NCI-H187 (cell line): ENCODE measurements at regions not wholly inside any gene's neighbourhood (a gene's known extent, or its start where the extent isn't known, plus 50 kb on each side); places are given as distances from the start of the nearest gene placed in this dataset.
A peak's percentile ranks its signal among the peaks of the same experiment; 100 is the strongest.

ENCODE experiments used
- DNase-seq, 2 experiments: peaks; one replicate each; lab custom pipeline; 2025; lab: John Stamatoyannopoulos, UW

DNA sequence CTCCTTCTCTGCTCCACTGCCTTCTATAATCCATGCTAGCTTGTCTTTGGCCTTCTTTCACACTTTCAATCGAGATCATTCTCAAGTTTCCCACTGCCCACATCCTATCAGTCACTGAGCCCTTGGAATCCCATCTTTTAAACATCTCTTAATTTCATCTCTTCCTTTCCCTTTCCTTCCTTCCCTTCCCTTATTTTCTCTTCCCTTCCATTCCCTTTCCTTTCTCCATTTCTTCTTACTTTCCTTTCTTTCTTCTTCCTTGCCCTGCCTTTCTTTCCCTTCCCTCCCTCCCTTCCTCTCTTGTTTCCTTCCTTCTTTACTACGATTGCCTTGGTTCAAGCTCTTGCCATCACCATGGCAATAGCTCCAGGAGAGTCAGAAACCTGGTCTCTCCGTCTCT lies 183.8 kb downstream of the EMP1 start:
- no peak for DNase-seq

DNA sequence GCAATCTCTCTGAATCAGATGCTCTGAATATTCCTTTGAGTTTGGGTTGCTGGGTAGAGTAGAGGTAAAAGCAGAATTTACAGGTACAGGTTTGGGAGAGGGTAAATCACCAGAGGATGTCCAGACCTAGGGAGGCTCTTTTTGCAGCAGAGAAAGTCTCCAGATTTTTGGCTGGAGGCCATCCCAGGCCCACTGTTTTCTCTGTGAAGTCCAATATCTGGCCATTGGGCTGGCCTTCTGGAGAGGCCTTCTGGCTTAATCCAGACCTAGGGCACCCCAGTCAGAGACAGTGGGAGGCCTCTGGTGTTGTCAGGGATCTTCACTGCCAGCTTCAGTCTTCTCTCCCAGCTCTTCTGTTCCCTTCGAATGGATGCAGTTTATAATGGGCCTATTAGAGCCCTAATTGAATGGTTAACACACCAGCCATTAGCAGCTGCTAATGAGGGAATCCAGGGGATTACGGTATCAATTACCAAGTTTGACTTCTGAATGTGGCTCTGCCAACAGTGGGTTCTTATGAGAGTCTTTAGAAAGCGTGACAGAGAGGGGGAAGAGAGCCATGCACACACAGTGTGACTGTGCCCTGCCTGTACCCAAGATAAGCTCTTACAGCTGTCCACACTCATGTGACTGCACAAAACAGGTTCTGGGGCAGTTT lies 183.1 kb downstream of the EMP1 start:
- DNase-seq = no peak

DNA sequence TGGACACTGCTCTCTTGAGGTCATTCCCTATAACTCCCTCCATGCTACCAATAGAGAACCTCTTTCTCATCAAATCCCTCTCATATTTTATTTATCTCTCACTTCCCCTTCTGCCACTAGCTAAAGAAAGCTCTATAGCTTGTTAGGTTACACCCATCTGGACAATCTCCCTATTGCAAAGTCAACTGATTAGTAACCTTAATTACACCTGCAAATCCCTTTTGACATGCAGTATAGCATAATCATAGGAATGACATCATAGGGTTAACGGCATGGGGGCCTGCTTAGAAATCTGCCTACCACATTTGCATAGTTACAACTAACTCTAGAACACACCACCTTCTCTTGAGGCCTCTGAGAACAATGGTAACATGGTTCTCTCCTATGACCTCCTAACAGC lies 181.2 kb downstream of the EMP1 start:
- no peak for DNase-seq

DNA sequence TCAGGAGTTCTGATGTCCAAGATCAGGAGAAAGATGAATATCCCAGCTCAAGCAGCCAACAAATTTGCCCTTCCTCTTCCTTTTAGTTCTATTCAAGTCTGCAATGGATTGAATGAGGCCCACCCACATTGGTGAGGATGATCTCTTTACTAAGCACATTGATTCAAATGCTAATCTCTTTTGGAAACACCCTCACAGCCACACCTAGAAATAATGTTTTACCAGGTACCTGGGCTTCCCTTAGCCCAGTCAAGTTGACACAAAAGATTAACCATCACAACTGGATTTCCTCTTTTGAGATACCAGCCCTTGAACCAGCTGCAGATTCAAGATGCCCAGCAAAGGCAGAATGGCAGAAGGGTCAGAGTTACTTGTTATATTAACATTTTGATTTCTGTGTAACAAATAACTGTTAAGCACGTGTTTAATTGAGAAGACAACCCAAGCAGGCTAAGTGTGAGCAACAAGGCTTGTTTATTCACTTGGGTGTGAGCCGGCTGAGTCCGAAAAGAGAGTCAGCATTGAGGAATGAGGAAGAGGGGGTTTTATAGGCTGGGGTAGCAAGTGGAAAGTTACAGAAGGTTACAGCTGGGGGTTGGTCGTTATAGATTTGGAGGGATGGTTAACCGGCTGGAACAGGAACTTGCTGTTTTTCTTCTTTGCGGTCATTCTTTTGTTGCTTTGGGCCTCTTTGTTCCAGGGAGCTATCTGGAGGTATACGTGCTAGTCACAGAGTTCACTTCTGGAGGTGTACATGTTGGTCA lies 180.3 kb downstream of the EMP1 start:
- DNase-seq = no peak

DNA sequence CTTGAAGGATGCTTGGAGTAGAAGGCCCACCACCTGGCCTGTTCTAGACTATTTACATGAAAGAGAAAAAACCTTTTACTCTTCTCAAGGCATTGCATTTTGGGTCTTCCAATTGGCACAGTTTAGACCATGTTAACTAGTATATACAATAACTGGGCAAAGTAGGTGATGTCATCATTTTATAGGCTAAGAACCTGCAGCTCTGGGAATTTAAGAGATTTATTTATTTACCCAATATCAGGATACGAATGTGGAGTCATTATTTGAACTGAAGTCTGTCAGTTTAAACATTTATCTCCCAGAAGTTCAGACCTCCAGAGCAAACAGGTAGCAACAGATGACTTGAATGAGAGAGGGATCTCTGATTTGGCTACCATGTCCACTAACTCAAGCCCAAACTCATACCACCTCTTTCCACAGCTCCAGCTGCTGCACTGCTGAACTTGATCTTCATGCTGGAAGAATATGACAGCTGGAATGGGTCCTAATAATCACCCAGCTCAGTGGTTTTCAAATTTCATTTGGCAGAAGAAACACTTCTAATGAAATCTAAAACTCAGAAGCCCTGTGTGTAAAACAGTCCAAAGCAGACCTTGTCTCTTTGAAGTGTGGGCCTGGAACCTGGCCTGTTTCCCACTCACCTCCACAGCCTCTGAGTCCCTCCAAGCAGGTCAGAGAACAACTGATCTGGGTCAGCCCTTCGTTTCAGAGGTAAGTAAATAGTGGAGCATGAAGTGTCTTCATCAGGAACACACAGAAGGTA lies 179.2 kb downstream of the EMP1 start:
- no peak for DNase-seq

DNA sequence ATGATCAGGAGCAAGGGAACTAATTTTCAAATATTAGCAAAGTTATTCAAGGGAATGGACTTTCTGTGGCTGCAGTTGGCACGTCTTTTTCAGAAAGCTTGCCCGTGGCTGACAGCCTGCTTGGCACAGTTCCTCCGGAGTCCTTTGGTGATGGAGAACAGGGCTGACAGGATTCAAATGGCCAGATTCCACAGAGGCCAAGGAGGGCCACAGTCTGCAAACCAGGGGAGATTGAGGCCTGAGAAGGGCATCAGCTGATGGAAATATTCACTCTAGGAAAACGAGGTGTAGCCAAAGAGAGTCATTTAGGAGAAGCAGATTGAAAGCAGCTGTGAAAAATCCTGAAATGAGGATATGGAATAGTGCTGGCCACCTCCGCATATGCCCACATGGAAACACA lies 178.3 kb downstream of the EMP1 start:
- no peak for DNase-seq

DNA sequence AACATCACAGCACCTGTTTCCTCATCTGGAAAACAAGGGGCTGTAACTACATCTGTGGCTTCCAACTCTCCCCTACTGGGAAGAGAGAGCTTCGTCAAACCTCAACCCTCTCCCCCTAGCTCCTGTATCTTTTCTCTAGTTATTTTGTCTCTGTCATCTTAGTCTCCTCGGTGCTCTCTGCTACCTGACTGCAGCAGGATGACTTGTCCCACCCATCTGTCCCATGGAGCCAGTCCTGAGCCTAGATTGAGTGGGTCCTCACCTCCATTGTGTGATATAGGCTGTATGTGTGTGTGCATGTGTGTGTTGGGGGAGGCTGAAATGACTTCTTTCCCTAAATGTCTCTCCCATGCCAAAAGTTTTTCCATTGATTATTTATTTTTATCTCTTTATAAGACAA lies 177.3 kb downstream of the EMP1 start:
- no peak for DNase-seq

DNA sequence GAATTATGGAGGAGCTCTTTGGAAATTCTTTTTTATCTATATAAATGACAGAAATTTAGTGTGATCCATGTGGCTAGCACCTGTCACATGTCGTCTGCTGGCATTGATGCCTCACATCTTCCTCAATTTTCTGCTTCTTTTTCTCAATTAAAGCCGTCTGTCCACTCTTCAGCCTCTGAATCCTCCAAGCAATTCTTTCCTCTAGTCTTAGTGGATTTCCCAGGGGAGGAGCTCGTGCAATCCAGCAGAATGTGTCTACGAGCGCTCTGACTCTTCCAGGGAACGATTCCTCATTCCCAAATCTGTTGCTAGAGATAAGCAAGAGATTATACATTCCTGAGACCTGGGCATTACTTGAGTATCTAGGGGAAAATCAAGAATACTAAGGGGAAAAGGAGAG lies 176.6 kb downstream of the EMP1 start:
- no peak for DNase-seq

DNA sequence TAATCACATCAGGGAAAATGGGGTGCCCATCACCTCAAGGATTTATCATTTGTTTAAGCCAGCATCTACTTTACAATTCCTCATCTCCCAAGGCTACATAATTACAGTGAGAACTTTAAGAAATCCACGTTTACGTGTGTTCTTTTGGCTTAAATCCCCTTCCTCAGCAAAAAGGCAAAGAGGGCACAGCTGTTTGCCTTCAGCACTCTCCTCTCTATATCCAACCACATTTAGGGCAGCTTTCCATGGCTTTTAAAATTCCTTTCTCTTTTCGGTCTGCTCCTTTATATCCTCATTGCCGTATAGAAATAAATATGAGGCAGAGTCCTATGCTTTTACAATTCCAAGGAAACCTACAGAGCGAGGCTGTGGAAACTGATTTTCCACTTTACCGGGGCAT lies 175.9 kb downstream of the EMP1 start:
- no peak for DNase-seq

DNA sequence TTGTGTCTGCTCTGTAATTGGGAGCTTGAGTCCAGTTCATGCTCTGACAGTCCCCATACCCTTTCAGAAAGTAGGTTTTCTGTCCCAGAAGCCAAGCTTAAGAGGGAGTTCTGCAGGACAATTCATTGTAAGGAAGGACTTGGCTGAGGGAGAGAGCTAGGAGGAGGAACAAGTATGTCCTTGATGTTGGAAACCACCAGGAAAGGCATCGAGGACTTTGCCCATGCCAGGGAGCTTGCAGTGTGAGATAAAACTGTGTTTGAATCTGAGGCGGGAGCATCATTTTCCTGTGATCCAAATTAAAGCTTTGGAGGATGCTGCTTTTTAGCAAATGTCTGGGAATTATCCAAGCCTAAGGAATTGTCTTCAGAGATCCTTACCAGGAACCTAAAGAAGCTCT lies 175.3 kb downstream of the EMP1 start:
- no peak for DNase-seq

DNA sequence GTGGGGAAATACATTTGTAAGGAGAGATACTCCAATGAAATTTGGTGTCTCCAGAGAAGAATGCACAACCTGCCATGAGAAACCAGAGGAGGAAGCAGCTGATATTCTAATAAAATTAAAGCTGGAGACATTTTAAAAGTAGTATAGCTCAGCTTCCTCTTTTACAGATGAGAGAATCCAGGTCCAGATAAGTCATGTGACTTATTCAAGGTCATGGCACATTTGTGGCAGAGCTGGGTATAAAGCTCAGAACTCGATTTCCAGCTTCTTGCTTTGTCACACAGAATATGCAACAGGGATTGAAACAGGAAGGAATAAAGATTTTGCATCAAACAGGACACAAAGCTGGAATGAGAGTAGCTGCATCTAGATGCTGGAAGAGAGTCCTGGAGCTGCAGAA lies 174.8 kb downstream of the EMP1 start:
- no peak for DNase-seq

DNA sequence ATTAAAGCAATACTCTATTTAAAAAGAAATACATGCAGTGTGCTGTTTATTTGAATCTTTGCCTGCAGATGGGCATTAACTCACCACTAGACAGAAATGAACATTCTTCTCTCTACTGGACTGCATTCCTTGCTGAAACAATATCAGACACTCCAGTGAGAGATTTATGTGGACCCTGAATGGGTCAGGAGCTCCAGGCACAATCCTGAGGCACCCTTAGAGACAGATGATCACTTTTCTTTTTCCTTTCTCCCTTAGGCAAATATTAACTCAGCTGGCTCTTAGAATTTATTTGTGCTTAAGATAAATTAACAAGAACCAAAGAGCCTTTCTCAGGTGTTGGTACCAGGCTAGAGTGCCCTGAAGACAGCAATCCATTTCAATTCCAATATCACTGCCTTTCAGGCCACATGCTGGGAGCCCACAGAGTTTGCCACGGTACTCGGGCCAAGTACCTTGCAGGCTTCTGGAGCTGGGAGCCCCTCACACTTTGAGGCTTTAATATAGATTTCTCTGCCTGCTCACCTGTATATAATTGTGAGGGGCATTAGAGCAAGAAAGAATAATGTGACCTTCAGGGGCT lies 173.0 kb downstream of the EMP1 start:
- peak; percentile 70 to 83 for DNase-seq

DNA sequence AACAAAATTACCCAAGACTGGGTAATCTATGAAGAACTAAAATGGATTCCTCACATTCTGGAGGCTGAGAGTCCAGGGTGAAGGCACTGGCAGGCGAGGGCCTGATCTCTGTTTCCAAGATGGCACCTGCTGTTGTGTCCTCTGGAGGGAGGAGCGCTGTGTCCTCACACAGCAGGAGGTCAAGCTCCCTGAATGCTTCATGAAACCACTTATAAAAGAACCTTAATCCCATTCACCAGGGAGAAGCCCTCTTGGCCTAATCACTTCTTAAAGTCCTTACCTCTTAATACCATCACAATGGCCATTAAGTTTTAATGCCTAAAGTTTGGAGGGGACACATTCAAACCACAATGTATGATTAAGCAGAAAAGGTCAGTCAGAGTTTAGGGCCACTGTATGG lies 172.4 kb downstream of the EMP1 start:
- DNase-seq = peak; percentile 17 to 70

DNA sequence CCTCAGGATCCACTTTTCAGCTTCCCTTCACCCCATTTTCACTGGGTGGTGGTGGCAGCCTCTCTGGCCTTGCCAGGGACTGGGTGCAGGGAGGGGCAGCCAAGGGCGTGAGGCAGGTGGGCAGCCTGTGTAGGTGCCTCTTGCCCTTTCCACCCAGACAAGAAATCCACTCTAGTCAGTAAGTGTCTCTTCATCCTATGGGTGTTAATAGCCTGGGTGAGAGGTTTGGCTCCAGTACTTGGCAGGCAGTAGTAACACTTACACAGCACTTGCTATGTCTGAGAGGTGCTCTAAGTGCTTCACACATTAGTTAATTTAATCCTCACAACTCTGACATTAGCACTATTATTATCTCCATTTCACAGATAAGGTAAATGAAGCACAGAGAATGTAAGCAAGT lies 171.9 kb downstream of the EMP1 start:
- peak in 1 of 2 experiments; percentile 27 for DNase-seq

DNA sequence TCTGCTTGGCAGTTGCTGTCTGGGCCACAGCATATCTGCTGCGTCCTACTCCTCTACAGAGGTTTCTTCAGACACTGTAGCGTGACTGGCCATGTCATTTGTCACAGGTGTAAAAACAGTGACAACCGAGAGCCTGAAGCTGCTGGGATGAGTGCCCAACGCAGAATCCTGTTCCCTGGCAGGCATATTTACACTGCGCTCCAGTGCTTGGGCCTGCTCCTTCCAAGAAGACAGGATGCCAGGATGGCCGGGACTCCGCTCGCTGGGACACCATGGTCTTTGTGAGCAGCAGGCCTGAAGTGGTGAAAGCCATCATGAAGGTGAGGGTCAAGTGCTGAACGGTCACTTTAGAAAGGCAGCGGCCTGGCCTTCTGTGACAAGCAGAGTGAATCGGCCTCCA lies 171.4 kb downstream of the EMP1 start:
- peak; percentile 43 to 54 for DNase-seq

DNA sequence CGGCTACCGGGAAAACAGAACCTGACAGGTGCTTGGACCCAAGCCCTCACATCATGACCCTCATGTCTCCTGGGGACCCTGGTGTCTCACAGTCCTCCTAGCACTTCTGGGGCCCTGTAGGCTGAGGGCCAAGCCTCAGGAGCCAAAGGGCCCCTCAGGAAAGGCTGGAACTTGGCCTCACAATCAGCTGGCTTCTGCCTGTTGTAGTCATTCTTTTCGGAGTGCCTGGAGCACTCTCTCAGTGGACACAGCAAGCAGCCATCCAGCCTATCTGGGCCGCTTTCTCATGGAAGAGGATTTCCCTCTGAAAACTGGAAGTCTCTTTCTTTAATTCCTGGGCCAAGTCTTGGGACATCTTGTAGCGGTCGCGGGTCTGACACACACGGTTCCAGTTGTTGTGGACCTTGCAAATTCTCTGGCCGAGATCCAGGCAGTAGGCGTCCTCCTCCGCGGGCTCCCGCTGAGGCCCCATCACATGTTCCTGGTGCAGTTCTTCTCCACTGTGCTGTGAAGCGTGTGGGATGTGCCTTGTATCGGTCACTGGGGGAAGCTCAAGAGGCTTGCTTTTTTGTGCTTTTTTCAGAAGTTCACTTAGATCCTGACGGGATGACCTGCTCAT lies 169.3 kb downstream of the EMP1 start:
- no peak for DNase-seq

DNA sequence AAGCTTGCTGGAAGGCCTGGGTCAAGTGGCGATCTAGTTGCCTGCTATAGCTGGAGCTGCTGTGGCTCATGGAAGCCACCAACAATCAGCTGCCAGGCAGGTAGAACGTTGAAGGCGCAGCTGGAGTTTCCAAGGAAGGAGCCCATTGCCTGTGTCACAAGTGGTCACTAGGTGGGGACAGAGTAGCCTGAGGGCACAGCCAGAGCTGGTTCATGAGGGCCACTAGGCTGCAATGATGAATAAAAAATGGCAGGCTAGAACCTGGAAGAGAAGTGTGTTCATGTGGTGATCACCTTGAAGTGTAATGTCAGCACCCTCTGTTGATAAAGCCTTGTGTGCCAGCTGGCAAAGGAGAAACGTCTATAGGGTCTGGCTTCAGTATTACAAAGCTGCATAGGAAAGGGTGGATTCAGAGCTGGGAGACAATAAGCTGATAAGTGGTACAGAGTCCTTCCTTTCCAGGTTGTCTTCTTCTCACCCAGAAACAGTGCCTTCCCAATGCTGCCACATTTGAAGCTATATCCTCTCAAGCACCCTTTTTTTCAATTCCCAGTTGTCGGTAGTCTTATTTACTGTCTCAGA lies 165.8 kb downstream of the EMP1 start:
- no peak for DNase-seq

DNA sequence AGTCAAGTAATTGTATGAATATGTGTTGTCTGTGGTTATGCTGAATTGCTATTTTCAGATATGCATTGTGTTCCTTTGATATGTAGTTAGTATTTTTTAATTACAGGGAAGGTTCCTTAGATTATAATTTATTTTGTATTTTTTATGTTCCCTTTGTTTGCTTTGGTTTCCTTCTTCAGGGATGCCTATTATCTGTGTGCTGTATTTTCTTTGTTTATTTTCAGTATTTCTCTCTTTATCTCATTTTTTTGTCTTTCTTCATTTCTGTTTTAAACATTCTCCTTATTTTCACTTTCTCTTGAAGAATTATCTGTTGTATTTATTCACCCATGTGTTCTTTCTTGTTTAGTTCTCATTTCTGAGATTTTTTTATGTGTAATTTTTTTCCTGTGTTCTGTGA lies 163.1 kb downstream of the EMP1 start:
- DNase-seq = no peak

DNA sequence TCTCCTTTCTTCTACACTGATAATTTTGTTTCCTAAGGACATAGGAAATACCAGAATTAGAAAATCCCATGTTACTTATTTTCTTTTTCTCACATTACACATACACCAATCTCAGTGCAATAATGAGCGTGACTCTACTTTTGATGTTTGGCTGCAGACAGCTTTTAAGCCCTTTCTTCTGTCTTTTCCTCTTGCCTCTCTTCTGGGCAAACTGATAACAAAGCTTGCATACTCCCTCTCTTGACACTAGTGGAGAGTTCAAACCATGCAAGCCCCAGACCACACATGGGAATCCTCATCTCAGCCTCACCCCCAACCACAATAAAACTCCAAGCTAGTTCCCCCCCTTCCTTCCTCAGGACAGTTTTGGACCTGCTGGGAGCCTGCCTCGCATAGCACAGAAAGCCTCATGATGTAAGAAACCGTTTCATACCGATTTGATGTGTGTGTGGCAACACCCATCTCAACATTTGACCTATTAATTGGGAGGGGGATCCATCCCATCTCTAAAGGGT lies 161.9 kb downstream of the EMP1 start:
- DNase-seq = no peak

DNA sequence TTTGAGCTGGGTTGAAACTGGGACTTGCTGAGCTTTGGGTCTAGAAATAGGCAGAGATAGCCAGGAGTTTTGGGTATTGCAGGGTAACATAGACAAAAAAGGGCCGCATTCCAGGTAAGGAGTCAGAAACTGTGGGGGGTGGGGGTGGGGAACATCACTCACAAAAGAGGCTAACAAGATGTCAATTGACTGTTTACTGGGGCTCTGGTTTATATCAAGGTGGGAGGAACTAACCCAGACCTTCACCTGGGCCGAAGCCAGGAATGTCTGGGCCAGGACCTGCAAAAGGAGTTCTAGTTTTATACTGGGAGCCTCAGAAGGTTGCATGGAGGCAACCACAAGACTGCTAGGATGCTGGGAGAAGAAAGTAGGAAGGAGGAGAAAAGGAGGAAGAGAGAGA lies 154.4 kb downstream of the EMP1 start:
- DNase-seq = no peak

DNA sequence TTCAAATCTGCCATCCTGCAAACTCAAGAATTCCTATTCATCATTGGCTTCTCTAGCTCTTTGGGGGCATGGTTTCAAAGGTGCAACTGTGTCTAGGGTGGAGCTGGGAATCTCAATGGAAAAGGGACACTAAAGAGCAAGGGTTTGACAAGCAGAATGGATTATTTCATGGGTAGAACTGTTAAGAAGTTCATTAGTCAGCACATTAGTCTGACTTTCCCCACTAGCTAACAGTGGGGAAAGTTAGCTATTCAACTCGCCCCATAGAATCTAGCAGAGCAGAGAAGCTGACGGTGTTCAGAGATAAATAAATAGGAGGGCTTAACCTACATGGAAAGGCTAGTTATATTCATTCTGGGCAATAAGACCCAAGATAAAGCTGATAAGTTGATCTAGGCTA lies 153.9 kb downstream of the EMP1 start:
- DNase-seq = no peak

DNA sequence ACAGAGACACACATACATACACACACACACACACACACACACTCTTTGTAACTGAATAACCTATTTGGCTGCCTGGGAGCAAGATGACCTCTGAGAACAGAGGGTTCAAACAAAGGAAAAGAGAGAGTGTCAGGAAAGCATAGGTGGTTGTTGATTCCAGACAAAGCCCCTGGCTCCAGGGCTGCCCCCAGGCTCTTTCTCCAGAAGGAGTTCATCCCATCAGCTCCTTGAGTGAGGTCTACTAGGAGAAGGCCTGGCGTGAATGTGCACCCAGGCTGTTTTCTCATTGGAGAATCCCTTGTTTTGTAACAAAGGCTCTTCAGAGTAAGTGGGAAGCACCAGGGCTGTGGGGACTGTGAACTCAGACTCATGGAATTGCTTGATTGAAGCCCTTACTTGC lies 151.9 kb downstream of the EMP1 start:
- DNase-seq = no peak
